Sigmoid colon (tissue), 6 donors: ENCODE measurements at regions not wholly inside any gene's neighbourhood (a gene's known extent, or its start where the extent isn't known, plus 50 kb on each side); places are given as distances from the start of the nearest gene placed in this dataset.

Experiments used
- DNase-seq: peaks from one replicate; pipeline ENCODE4 v3.0.0-alpha.2; 2019
- H3K27ac ChIP-seq, 4 donors: fragments of 200-600 bp; sonication (generic); one replicate each; pipeline ENCODE4 v1.5.1; 2016 to 2019; ENCODE audit warnings: mild to moderate bottlenecking in 1 of 4
- H3K27me3 ChIP-seq, 3 donors: fragments of 200-600 bp; sonication (generic); one replicate each; pipeline ENCODE4 v1.5.1; 2019; ENCODE audit warnings: mild to moderate bottlenecking in 1 of 3
- H3K36me3 ChIP-seq, 4 donors: fragments of 200-600 bp; sonication (generic); one replicate each; pipeline ENCODE4 v1.5.1; 2016 to 2019
- H3K4me1 ChIP-seq, 4 donors: fragments of 200-600 bp; sonication (generic); one replicate each; pipeline ENCODE4 v1.5.1; 2017 to 2019
- H3K4me3 ChIP-seq, 4 donors: fragments of 200-600 bp; sonication (generic); one replicate each; pipeline ENCODE4 v1.5.1; 2017 to 2019; ENCODE audit warnings: mild to moderate bottlenecking in 2 of 4, moderate library complexity in 1 of 4
- H3K9me3 ChIP-seq, 4 donors: fragments of 200-600 bp in 3 of 4; sonication (generic) in 3 of 4; one replicate each; pipeline versions ENCODE4 v1.5.1 to v1.6.1; 2013 to 2019
- CTCF ChIP-seq, 4 experiments: fragments of 450-650 bp in 3 of 4; fragments of 200-600 bp in 1 of 4; IDR thresholded peaks; one replicate each; pipeline ENCODE4 v1.5.1; 2016 to 2019; ENCODE audit warnings: antibody characterized with exemption in 4 of 4, mild to moderate bottlenecking in 3 of 4, moderate library complexity in 2 of 4
- EP300 ChIP-seq, 4 donors: sonication (generic); formaldehyde crosslinking; IDR thresholded peaks; one replicate each; pipeline ENCODE4 v1.6.1; 2017; ENCODE audit warnings: antibody characterized with exemption in 4 of 4
- POLR2A ChIP-seq, 2 donors: fragments of 450-650 bp; IDR thresholded peaks; one replicate each; pipeline ENCODE4 v1.6.1; 2016; ENCODE audit warnings: antibody characterized with exemption in 2 of 2, mild to moderate bottlenecking in 2 of 2, moderate library complexity in 2 of 2
- POLR2AphosphoS5 ChIP-seq, 4 donors: sonication (generic); formaldehyde crosslinking; IDR thresholded peaks; one replicate each; pipeline ENCODE4 v1.6.1; 2017; ENCODE audit warnings: antibody characterized with exemption in 4 of 4
- WGBS, 2 donors: extraction: QIAGEN DNeasy Blood & Tissue Kit; methylation state at CpG; one replicate each; pipeline ENCODE4 v1.1.7; 2013; 5-methylcytosine and 5-hydroxymethylcytosine counted together
- intact Hi-C: fragments of 100-400 bp; cut with DNase I; formaldehyde crosslinking; loops from one replicate; pipeline ENCODE4 v1.15.1; 2023
- donor health status: healthy with polysubstance abuse.
- donor health status: healthy.

- no peak for TF ChIP-seq CTCF (IDR thresholded peaks at IDR 0.05)
- TF ChIP-seq POLR2AphosphoS5 (IDR thresholded peaks at IDR 0.05), result no peak
- no peak for TF ChIP-seq EP300 (IDR thresholded peaks at IDR 0.05)
- no peak for TF ChIP-seq POLR2A (IDR thresholded peaks at IDR 0.05)
- Histone ChIP-seq H3K4me3 (no peak overlapping the region), H3K4me1 (peaks cover 0 to 5% (median 2%) of the 10 kb centered on the region in 4 donors), H3K27ac (no peak overlapping the region), H3K27me3 (no peaks in the 10 kb centered on the region), H3K36me3 (no peaks in the 10 kb centered on the region), H3K9me3 (no peaks in the 10 kb centered on the region)
- 74 to 79% methylated on average over 3 of the region's 3 CpGs for WGBS, 2 donors
- intact Hi-C loops, result no loop called here
- DNase-seq, result no peak
These were observed 125.6 kb upstream of the PAQR3 start for GRCh38 chr4:79064806-79065205.

- WGBS, 2 donors, result 95 to 97% methylated on average over 4 of the region's 4 CpGs
- TF ChIP-seq CTCF (IDR thresholded peaks at IDR 0.05), result no peak
- no peak for TF ChIP-seq POLR2AphosphoS5 (IDR thresholded peaks at IDR 0.05)
- no peak for TF ChIP-seq EP300 (IDR thresholded peaks at IDR 0.05)
- TF ChIP-seq POLR2A (IDR thresholded peaks at IDR 0.05), result no peak
These were observed 120.6 kb upstream of the PAQR3 start for GRCh38 chr4:79059631-79060399.

DNA sequence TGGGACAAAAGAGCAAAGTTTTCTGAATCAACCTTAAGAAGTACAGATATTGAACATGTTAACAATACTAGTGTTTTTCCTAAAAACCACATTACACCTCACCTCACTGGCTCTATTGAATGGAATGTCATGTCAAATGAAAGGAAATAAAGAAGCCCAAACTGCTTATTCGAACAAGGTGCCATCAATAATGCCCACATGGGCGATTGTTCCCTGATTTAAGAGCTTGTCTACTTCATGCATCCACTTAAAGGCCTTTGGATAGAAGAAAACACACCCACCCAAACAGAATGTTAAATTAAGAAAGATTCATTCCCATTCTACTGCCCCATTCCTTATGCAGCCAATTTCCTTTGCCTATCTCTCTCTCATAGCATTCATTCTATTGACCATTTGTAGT, 118.5 kb upstream of the PAQR3 start:
- no peak overlapping the region for H3K4me3 ChIP-seq
- 90 to 92% methylated on average over 2 of the region's 2 CpGs for WGBS, 2 donors
- DNase-seq, result no peak
- no peaks in the 10 kb centered on the region for H3K9me3 ChIP-seq
- no peaks in the 10 kb centered on the region for H3K27me3 ChIP-seq
- H3K4me1 ChIP-seq, result no peaks in the 10 kb centered on the region
- intact Hi-C loops, result no loop called here
- H3K27ac ChIP-seq, result no peak overlapping the region
- no peaks in the 10 kb centered on the region for H3K36me3 ChIP-seq
- TF ChIP-seq POLR2AphosphoS5 (IDR thresholded peaks at IDR 0.05) (no peak), POLR2A (IDR thresholded peaks at IDR 0.05) (no peak), CTCF (IDR thresholded peaks at IDR 0.05) (no peak), EP300 (IDR thresholded peaks at IDR 0.05) (no peak)

More at GRCh38 chr4:79059631-79060399, 120.6 kb upstream of the PAQR3 start:
- intact Hi-C loops, result no loop called here
- no peaks in the 10 kb centered on the region for H3K36me3 ChIP-seq
- H3K9me3 ChIP-seq, result no peaks in the 10 kb centered on the region
- H3K4me1 ChIP-seq, result peaks cover 0 to 5% (median 0%) of the 10 kb centered on the region in 4 donors
- no peak overlapping the region for H3K4me3 ChIP-seq
- H3K27ac ChIP-seq, result no peak overlapping the region
- no peak for DNase-seq
- H3K27me3 ChIP-seq, result no peaks in the 10 kb centered on the region

GRCh38 chr4:79053754-79054153, 114.5 kb upstream of the PAQR3 start:
- H3K9me3 ChIP-seq, result no peaks in the 10 kb centered on the region
- H3K27ac ChIP-seq, result no peak overlapping the region
- DNase-seq, result no peak
- H3K4me1 ChIP-seq, result peaks cover 0 to 40% (median 30%) of the 10 kb centered on the region in 4 donors
- intact Hi-C loops, result loop anchor here (2.0 to 5.0 kb wide), 2 partner anchors 29 to 1149 kb away; no protein-coding TSS in a partner anchor
- no peaks in the 10 kb centered on the region for H3K27me3 ChIP-seq
- H3K4me3 ChIP-seq, result no peak overlapping the region
- no peaks in the 10 kb centered on the region for H3K36me3 ChIP-seq
- TF ChIP-seq POLR2AphosphoS5 (IDR thresholded peaks at IDR 0.05) (no peak), CTCF (IDR thresholded peaks at IDR 0.05) (no peak), POLR2A (IDR thresholded peaks at IDR 0.05) (no peak), EP300 (IDR thresholded peaks at IDR 0.05) (no peak)
